ENCODE measurements at regions not wholly inside any gene's neighbourhood (a gene's known extent, or its start where the extent isn't known, plus 50 kb on each side); places are given as distances from the start of the nearest gene placed in this dataset.
"Not testable (repeated sequence)": the region's sequence is repeated elsewhere in the genome, so short reads cannot be mapped to it uniquely, and the experiment has no call there.

GRCh38 chr13:99733346-99733745, 232.1 kb downstream of the TM9SF2 start:
- ATAC-seq: no peak

- ATAC-seq: no peak
These were observed 230.5 kb downstream of the TM9SF2 start for GRCh38 chr13:99731747-99732146.

GRCh38 chr13:99730403-99730802, 229.1 kb downstream of the TM9SF2 start:
- no peak for ATAC-seq

GRCh38 chr13:99729745-99730144, 228.5 kb downstream of the TM9SF2 start:
- no peak for ATAC-seq

- ATAC-seq: not testable (repeated sequence)
These were observed 226.4 kb downstream of the TM9SF2 start for GRCh38 chr13:99727651-99728050.

- ATAC-seq: no peak
These were observed 225.1 kb downstream of the TM9SF2 start for GRCh38 chr13:99726282-99726894.

- no peak for ATAC-seq
These were observed 224.4 kb downstream of the TM9SF2 start for GRCh38 chr13:99725644-99726043.

- no peak for ATAC-seq
These were observed 223.6 kb downstream of the TM9SF2 start for GRCh38 chr13:99724633-99725517.

GRCh38 chr13:99723878-99724277, 222.6 kb downstream of the TM9SF2 start:
- ATAC-seq: no peak

- ATAC-seq: no peak
These were observed 221.7 kb downstream of the TM9SF2 start for GRCh38 chr13:99722931-99723330.

- no peak for ATAC-seq
These were observed 221.1 kb downstream of the TM9SF2 start for GRCh38 chr13:99722338-99722818.

- no peak for ATAC-seq
These were observed 220.5 kb downstream of the TM9SF2 start for GRCh38 chr13:99721606-99722337.

- ATAC-seq: no peak
These were observed 216.8 kb downstream of the TM9SF2 start for GRCh38 chr13:99717959-99718674.

- ATAC-seq: no peak
These were observed 207.9 kb downstream of the TM9SF2 start for GRCh38 chr13:99709134-99709533.

GRCh38 chr13:99704390-99704789, 203.1 kb downstream of the TM9SF2 start:
- ATAC-seq: no peak

- no peak for ATAC-seq
These were observed 202.6 kb downstream of the TM9SF2 start for GRCh38 chr13:99703908-99704307.

- ATAC-seq: no peak
These were observed 201.5 kb downstream of the TM9SF2 start for GRCh38 chr13:99702687-99703319.

GRCh38 chr13:99700468-99700867, 199.2 kb downstream of the TM9SF2 start:
- ATAC-seq: no peak

GRCh38 chr13:99698816-99699099, 197.5 kb downstream of the TM9SF2 start:
- no peak for ATAC-seq

- no peak for ATAC-seq
These were observed 196.9 kb downstream of the TM9SF2 start for GRCh38 chr13:99698010-99698815.

GRCh38 chr13:99695857-99696256, 194.6 kb downstream of the TM9SF2 start:
- ATAC-seq: no peak

All from esophagus mucosa (tissue), 1 donor.